ENCODE measurements at regions not wholly inside any gene's neighbourhood (a gene's known extent, or its start where the extent isn't known, plus 50 kb on each side); places are given as distances from the start of the nearest gene placed in this dataset.

GRCh38 chr15:69712991-69713390, 260.4 kb downstream of the RPLP1 start:
- Histone ChIP-seq H3K27ac (ENCODE audit: low read depth in 2 of 2, low read length in 1 of 2) (no peak overlapping the region), H3K9me2 (no peaks in the 10 kb centered on the region), H3K4me3 (ENCODE audit: low read depth in 2 of 2, low read length in 1 of 2) (no peak overlapping the region), H2AFZ (ENCODE audit: low read depth) (no peak overlapping the region), H3K36me3 (replicated peaks in 1 of 2; ENCODE audit: control insufficient read depth in 1 of 2, insufficient read depth in 2 of 2, low read length in 1 of 2) (no peaks in the 10 kb centered on the region), H3F3A (replicated peaks; ENCODE audit: insufficient read depth) (no peaks in the 10 kb centered on the region), H3K9ac (no peak overlapping the region), H3K27me3 (ENCODE audit: insufficient read depth) (no peaks in the 10 kb centered on the region), H4K20me1 (ENCODE audit: insufficient read depth) (no peaks in the 10 kb centered on the region), H3K4me2 (no peak overlapping the region), H3K4me1 (ENCODE audit: control insufficient read depth in 1 of 2, insufficient read depth in 2 of 2, low read depth in 1 of 2, low read length in 1 of 2) (no peaks in the 10 kb centered on the region), H3K9me3 (no peaks in the 10 kb centered on the region), H3K79me2 (ENCODE audit: insufficient read depth) (no peaks in the 10 kb centered on the region)
- ChIA-PET POLR2A (no interaction called here), CTCF (interaction anchor here (0.7 to 0.9 kb wide), 2 partner anchors 10 to 136 kb away, joined by 3 to 4 read pairs; no protein-coding TSS in a partner anchor)
- 40% methylated on average over 2 of the region's 2 CpGs for WGBS (ENCODE audit: low lambda C conversion rate)
- TF ChIP-seq NFIC (IDR thresholded peaks at IDR 0.05; ENCODE audit: borderline replicate concordance) (no peak), RFX5 (IDR thresholded peaks at IDR 0.05; ENCODE audit: low read length) (no peak), JUND (IDR thresholded peaks at IDR 0.05) (no peak), CTCF (IDR thresholded peaks at IDR 0.05) (no peak), TAF1 (IDR thresholded peaks at IDR 0.05; ENCODE audit: borderline replicate concordance, low read depth, low read length) (no peak), TCF12 (IDR thresholded peaks at IDR 0.05) (no peak), PBX3 (IDR thresholded peaks at IDR 0.05) (no peak), FOSL2 (IDR thresholded peaks at IDR 0.05; ENCODE audit: borderline replicate concordance, low read depth) (no peak)
- no peak for DNase-seq

GRCh38 chr15:69713726-69714559, 261.3 kb downstream of the RPLP1 start:
- H3K27me3 ChIP-seq (ENCODE audit: insufficient read depth) = no peaks in the 10 kb centered on the region
- no peaks in the 10 kb centered on the region for H3K4me1 ChIP-seq (ENCODE audit: control insufficient read depth in 1 of 2, insufficient read depth in 2 of 2, low read depth in 1 of 2, low read length in 1 of 2)
- no peak overlapping the region for H2AFZ ChIP-seq (ENCODE audit: low read depth)
- no peaks in the 10 kb centered on the region for H3K9me2 ChIP-seq
- H3K4me2 ChIP-seq = no peak overlapping the region
- no peaks in the 10 kb centered on the region for H3K9me3 ChIP-seq
- TF ChIP-seq RCOR1 (IDR thresholded peaks at IDR 0.05; ENCODE audit: low read length) = no peak
- no peak for TF ChIP-seq RFX5 (IDR thresholded peaks at IDR 0.05; ENCODE audit: low read length)
- no peak for TF ChIP-seq RXRA (IDR thresholded peaks at IDR 0.05; ENCODE audit: borderline replicate concordance, low read depth)
- TF ChIP-seq GABPA (IDR thresholded peaks at IDR 0.05; ENCODE audit: low read depth) = no peak
- TF ChIP-seq MAX (IDR thresholded peaks at IDR 0.05; ENCODE audit: low read depth) = no peak
- no peak for TF ChIP-seq TEAD4 (IDR thresholded peaks at IDR 0.05; ENCODE audit: borderline replicate concordance, insufficient read depth)
- no peak for TF ChIP-seq EZH2phosphoT487 (IDR thresholded peaks at IDR 0.05; ENCODE audit: borderline replicate concordance, low read depth)
- no peak for TF ChIP-seq CHD2 (IDR thresholded peaks at IDR 0.05; ENCODE audit: low read length, partially characterized antibody)
- TF ChIP-seq NRF1 (IDR thresholded peaks at IDR 0.05; ENCODE audit: low read depth, low read length) = no peak
- no peak for DNase-seq
- H3F3A ChIP-seq (replicated peaks; ENCODE audit: insufficient read depth) = no peaks in the 10 kb centered on the region
- no peaks in the 10 kb centered on the region for H4K20me1 ChIP-seq (ENCODE audit: insufficient read depth)
- H3K79me2 ChIP-seq (ENCODE audit: insufficient read depth) = no peaks in the 10 kb centered on the region
- no peaks in the 10 kb centered on the region for H3K36me3 ChIP-seq (replicated peaks in 1 of 2; ENCODE audit: control insufficient read depth in 1 of 2, insufficient read depth in 2 of 2, low read length in 1 of 2)
- ChIA-PET CTCF (interaction anchor here (2.2 kb wide), 1 partner anchor 10 kb away, joined by 6 read pairs; no protein-coding TSS in a partner anchor), POLR2A (no interaction called here)
- no peak overlapping the region for H3K4me3 ChIP-seq (ENCODE audit: low read depth in 2 of 2, low read length in 1 of 2)
- WGBS (ENCODE audit: low lambda C conversion rate) = 54% methylated on average over 9 of the region's 9 CpGs
- no peak overlapping the region for H3K27ac ChIP-seq (ENCODE audit: low read depth in 2 of 2, low read length in 1 of 2)
- H3K9ac ChIP-seq = no peak overlapping the region

Measured in SK-N-SH (cell line).